Panc1 (cell line): ENCODE measurements at regions not wholly inside any gene's neighbourhood (a gene's known extent, or its start where the extent isn't known, plus 50 kb on each side); places are given as distances from the start of the nearest gene placed in this dataset.

Experiments
- ATAC-seq: fragments of 200-7000 bp; cut with Tn5 transposase; 2 replicates; pipeline ENCODE4 v1.9.1; 2020; ENCODE audit warnings: mild to moderate bottlenecking, moderate library complexity
- BruUV-seq: library from RNA; stranded (reverse); fragments of 400-500 nt; replicated peaks from 2 replicates; lab custom pipeline; 2021; lab: Mats Ljungman, UMichigan
- CTCF ChIA-PET: fragments of 300-600 bp; sonication (Branson Sonifier 250); formaldehyde crosslinking; loops from one replicate; lab custom pipeline; 2022; ENCODE audit warnings: antibody characterized with exemption; lab: Charles Lee
- POLR2A ChIA-PET: fragments of 300-600 bp; sonication (Branson Sonifier 250); formaldehyde crosslinking; loops from one replicate; lab custom pipeline; 2022; ENCODE audit warnings: antibody characterized with exemption; lab: Charles Lee
- DNase-seq: peaks from one replicate; pipeline ENCODE4 v3.0.0-alpha.2; 2010; ENCODE audit warnings: low read depth, low spot score
- H3K27ac ChIP-seq: 2 replicates; pipeline ENCODE4 v1.5.1; 2011; ENCODE audit warnings: mild to moderate bottlenecking, low read length, inconsistent platforms
- H3K27me3 ChIP-seq: fragments of 200-500 bp; sonication (Bioruptor generic); 2 replicates; pipeline ENCODE4 v1.6.0; 2014; ENCODE audit warnings: low read length, inconsistent platforms; ENCODE audit not compliant: control insufficient read depth, insufficient read depth
- H3K36me3 ChIP-seq: fragments of 200-500 bp; sonication (Bioruptor generic); 2 replicates; pipeline ENCODE4 v1.5.1; 2014; ENCODE audit warnings: inconsistent platforms, mild to moderate bottlenecking, low read length, moderate library complexity; ENCODE audit not compliant: control insufficient read depth, insufficient read depth
- H3K4me1 ChIP-seq: 2 replicates; pipeline ENCODE4 v1.5.1; 2011; ENCODE audit warnings: inconsistent platforms, mild to moderate bottlenecking, low read length, moderate library complexity; ENCODE audit not compliant: control insufficient read depth, insufficient read depth
- H3K4me3 ChIP-seq, 2 experiments: 2 replicates each; pipeline ENCODE4 v1.5.1; 2011 to 2012; ENCODE audit warnings: low read depth in 2 of 2, low read length in 2 of 2, mild to moderate bottlenecking in 2 of 2, inconsistent platforms in 1 of 2, moderate library complexity in 1 of 2
- H3K9me3 ChIP-seq: fragments of 200-500 bp; sonication (Bioruptor generic); 2 replicates; pipeline ENCODE4 v1.5.1; 2014; ENCODE audit warnings: low read depth, mild to moderate bottlenecking, inconsistent platforms, low read length, moderate library complexity; ENCODE audit not compliant: control insufficient read depth, insufficient read depth
- POLR2AphosphoS5 ChIP-seq: IDR thresholded peaks from 2 replicates; pipeline ENCODE4 v1.6.1; 2012; ENCODE audit warnings: mild to moderate bottlenecking, low read depth, low read length, moderate library complexity
- SIN3A ChIP-seq: IDR thresholded peaks from 2 replicates; pipeline ENCODE4 v1.6.1; 2012; ENCODE audit warnings: low read depth, mild to moderate bottlenecking, low read length, moderate library complexity, borderline replicate concordance; ENCODE audit not compliant: insufficient read depth
- TCF7L2 ChIP-seq: IDR thresholded peaks from 2 replicates; pipeline ENCODE4 v1.6.1; 2011; ENCODE audit warnings: mild to moderate bottlenecking, low read depth, low read length, inconsistent platforms
- in situ Hi-C: cut with HindIII; loops from 2 replicates; pipeline ENCODE4 v1.10.0; 2016; ENCODE audit warnings: low sequenced_read_pairs, low pct_unique_long_range_greater_than_20kb
- intact Hi-C: fragments of 100-400 bp; cut with micrococcal nuclease; formaldehyde crosslinking; loops from one replicate; pipeline ENCODE4 v1.10.0; 2022; ENCODE audit not compliant: unreplicated experiment
- TF ChIP-seq, protein P1 (sequence below), 2 experiments: IDR thresholded peaks; 2 replicates each; pipeline ENCODE4 v1.6.1; 2011 to 2012; ENCODE audit warnings: low read depth in 2 of 2, control low read depth in 1 of 2, low read length in 1 of 2, mild to moderate bottlenecking in 1 of 2, moderate library complexity in 1 of 2; ENCODE audit not compliant: insufficient read depth in 1 of 2
- TF ChIP-seq, protein P2 (sequence below): fragments of 450-650 bp; IDR thresholded peaks from 2 replicates; pipeline ENCODE4 v1.5.1; 2017; ENCODE audit warnings: mild to moderate bottlenecking

DNA sequence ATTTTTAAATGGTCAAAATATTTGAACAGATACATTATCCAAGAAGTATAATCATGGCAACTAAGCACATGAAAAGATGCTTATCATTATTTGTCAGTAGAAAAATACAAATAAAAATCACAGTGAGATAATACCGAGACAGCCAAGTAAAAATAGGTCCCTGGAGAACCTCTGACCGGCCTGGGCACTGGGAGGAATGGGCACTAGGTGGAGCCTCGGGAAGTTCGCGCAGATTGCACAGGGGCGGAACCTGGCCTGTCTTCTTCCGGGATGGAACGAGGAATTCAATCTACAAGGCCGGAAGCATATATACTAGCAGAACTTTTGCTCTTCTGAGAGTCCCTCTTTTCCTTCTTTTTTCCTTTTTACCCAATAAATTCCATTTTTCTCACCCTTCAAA is 148.5 kb upstream of the CHRM3 start:
- ChIA-PET POLR2A (no interaction called here), CTCF (no interaction called here)
- 0 out of 2 replicates have a peak, but pooled peaks cover 2% of the 10 kb centered on the region for H3K9me3 ChIP-seq
- H3K4me1 ChIP-seq = no peaks in the 10 kb centered on the region
- no peaks in the 10 kb centered on the region for H3K27me3 ChIP-seq
- no peaks in the 10 kb centered on the region for H3K36me3 ChIP-seq
- TF ChIP-seq POLR2AphosphoS5 = no peak
- TF ChIP-seq, protein P1, sequence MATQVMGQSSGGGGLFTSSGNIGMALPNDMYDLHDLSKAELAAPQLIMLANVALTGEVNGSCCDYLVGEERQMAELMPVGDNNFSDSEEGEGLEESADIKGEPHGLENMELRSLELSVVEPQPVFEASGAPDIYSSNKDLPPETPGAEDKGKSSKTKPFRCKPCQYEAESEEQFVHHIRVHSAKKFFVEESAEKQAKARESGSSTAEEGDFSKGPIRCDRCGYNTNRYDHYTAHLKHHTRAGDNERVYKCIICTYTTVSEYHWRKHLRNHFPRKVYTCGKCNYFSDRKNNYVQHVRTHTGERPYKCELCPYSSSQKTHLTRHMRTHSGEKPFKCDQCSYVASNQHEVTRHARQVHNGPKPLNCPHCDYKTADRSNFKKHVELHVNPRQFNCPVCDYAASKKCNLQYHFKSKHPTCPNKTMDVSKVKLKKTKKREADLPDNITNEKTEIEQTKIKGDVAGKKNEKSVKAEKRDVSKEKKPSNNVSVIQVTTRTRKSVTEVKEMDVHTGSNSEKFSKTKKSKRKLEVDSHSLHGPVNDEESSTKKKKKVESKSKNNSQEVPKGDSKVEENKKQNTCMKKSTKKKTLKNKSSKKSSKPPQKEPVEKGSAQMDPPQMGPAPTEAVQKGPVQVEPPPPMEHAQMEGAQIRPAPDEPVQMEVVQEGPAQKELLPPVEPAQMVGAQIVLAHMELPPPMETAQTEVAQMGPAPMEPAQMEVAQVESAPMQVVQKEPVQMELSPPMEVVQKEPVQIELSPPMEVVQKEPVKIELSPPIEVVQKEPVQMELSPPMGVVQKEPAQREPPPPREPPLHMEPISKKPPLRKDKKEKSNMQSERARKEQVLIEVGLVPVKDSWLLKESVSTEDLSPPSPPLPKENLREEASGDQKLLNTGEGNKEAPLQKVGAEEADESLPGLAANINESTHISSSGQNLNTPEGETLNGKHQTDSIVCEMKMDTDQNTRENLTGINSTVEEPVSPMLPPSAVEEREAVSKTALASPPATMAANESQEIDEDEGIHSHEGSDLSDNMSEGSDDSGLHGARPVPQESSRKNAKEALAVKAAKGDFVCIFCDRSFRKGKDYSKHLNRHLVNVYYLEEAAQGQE (IDR thresholded peaks at IDR 0.05; ENCODE audit: insufficient read depth in 1 of 2, low read depth in 2 of 2, low read length in 1 of 2) = no peak
- no peak for TF ChIP-seq SIN3A
- TF ChIP-seq TCF7L2 = no peak
- TF ChIP-seq, protein P2, sequence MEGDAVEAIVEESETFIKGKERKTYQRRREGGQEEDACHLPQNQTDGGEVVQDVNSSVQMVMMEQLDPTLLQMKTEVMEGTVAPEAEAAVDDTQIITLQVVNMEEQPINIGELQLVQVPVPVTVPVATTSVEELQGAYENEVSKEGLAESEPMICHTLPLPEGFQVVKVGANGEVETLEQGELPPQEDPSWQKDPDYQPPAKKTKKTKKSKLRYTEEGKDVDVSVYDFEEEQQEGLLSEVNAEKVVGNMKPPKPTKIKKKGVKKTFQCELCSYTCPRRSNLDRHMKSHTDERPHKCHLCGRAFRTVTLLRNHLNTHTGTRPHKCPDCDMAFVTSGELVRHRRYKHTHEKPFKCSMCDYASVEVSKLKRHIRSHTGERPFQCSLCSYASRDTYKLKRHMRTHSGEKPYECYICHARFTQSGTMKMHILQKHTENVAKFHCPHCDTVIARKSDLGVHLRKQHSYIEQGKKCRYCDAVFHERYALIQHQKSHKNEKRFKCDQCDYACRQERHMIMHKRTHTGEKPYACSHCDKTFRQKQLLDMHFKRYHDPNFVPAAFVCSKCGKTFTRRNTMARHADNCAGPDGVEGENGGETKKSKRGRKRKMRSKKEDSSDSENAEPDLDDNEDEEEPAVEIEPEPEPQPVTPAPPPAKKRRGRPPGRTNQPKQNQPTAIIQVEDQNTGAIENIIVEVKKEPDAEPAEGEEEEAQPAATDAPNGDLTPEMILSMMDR = no peak
- no peak for DNase-seq
- in situ Hi-C loops (no loop called here), intact Hi-C loops (no loop called here)
- no peak for ATAC-seq
- BruUV-seq = no TSS peak
- no peak overlapping the region for H3K27ac ChIP-seq
- H3K4me3 ChIP-seq = no peak overlapping the region

DNA sequence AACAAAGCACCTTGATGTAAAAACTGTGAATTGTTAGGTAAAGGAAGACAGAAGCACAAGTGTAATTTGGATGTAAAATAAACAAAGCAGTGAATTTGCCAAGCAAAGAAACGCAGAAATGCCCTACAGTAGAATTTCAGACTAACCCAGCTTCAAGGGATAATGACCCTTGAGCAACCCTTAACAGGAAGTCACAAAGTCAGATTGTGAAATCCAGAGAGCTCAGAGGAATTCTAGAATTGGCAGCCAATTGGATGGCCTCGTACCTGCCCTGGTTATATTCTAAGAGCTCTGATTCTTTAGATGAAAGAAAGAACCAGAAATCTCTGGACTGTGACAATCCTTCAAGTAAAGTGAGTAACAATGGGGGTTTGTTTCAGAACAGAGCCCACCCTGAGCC is 152.7 kb upstream of the CHRM3 start:
- in situ Hi-C loops = no loop called here
- Histone ChIP-seq H3K4me1 (no peaks in the 10 kb centered on the region), H3K9me3 (0 out of 2 replicates have a peak, but pooled peaks cover 2% of the 10 kb centered on the region), H3K36me3 (no peaks in the 10 kb centered on the region), H3K27ac (no peak overlapping the region), H3K4me3 (no peak overlapping the region), H3K27me3 (no peaks in the 10 kb centered on the region)
- ChIA-PET POLR2A (no interaction called here), CTCF (no interaction called here)
- intact Hi-C loops = no loop called here
- TF ChIP-seq, protein P2 = no peak
- TF ChIP-seq SIN3A (no peak), TCF7L2 (no peak), POLR2AphosphoS5 (no peak)
- TF ChIP-seq, protein P1 (IDR thresholded peaks at IDR 0.05; ENCODE audit: insufficient read depth in 1 of 2, low read depth in 2 of 2, low read length in 1 of 2) = no peak
- ATAC-seq (no peak), DNase-seq (no peak)
- BruUV-seq = no TSS peak
